SKM-1 treated with dmso at 0.1 percent for 144 hours (cell line): ENCODE measurements at regions not wholly inside any gene's neighbourhood (a gene's known extent, or its start where the extent isn't known, plus 50 kb on each side); places are given as distances from the start of the nearest gene placed in this dataset.
"Not testable (repeated sequence)": the region's sequence is repeated elsewhere in the genome, so short reads cannot be mapped to it uniquely, and the experiment has no call there.

Experiments used
- DNase-seq: peaks from one replicate; lab custom pipeline; 2025; ENCODE audit not compliant: unreplicated experiment; lab: John Stamatoyannopoulos, UW

GRCh38 chr9:135375001-135375400 lies 104.6 kb upstream of the PPP1R26 start:
- no peak for DNase-seq

DNA sequence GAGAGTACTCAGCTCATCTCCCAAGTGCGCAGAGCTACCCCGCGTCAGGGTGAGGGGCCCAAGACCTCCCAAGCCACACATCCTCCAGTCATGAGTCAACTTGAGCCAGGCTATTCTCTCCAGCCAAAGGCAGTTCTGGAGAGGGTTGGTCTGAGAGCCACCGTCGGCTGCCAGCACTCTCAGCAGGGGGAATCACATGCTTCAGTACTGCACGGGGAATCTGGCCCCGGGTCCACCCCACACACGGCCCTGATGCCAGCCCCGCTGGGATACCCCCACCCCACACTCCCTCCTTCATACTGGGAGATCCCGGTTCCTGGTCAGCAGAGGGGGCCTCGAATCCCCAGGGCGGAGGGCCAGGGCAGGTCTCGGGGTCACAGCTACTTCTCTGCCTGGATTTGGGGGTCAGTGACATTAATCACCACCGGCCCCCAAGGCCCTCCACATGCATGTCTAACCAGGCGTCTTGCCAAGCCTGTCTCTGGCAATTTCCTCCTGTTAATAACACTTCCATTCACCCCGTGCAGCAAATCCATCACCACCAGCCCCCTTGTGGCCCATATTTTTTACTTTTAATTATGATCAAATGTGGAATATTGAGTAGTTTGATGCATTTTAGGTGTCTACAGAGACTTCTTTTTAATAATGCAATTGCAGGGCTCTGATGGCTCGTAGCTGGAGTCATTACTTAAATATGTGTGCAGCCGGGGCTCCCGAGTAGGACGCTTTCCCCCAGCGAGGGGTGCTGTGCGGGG lies 102.9 kb upstream of the PPP1R26 start:
- DNase-seq: no peak

DNA sequence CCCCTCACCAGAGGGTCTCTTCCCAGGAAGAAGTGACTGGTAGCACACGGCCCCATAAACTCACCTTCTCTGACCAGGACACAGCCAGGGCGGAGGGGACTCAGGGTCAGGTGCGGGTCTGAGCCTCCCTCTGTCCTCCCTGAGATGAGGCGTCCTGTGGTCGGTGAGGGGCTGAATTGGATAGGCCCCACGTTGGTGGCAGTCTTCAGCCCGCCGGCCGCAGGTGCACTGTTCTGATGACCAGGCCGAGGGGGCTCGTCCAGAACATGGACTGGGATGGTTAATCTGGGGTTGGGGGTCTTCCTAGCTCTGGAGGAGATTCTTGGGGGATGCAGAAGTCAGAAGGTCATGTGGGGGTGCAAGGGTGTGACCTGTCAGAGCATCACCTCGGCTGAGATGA lies 102.2 kb upstream of the PPP1R26 start:
- no peak for DNase-seq

GRCh38 chr9:135378751-135379150 lies 100.8 kb upstream of the PPP1R26 start:
- DNase-seq: no peak

DNA sequence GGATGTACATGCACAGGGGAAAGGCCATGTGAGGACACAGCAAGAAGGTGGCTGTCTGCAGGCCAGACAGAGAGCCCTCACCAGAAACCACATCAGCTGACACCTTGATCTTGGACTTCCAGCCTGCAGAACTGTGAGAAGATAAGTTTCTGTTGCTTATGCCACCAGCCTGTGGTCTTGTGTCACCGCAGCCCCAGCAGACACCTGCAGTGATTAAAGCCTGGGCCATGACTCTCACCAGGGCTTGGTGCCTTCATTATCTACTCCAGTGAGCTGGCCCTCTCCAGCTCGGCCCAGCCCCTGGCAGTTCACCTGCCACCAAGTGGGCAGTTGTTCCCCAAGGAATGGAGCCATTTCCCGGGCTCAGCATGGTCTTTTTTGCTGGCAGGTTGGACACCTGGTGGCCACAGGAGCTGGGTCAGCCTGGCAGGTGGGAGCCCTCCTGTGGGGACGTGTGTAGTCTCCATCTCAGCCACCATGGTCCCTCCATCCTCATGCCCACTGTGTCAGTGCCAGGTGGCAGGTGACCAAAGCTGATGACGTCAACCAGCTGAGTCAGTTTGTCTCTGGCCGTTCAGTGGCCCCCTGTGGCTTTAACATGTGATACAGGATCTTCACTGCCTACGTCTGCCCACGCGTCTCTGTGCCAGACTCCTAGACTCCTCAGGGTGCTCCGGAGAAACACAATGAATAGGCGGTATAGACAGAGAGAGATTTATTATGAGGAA lies 99.9 kb upstream of the PPP1R26 start:
- no peak for DNase-seq

DNA sequence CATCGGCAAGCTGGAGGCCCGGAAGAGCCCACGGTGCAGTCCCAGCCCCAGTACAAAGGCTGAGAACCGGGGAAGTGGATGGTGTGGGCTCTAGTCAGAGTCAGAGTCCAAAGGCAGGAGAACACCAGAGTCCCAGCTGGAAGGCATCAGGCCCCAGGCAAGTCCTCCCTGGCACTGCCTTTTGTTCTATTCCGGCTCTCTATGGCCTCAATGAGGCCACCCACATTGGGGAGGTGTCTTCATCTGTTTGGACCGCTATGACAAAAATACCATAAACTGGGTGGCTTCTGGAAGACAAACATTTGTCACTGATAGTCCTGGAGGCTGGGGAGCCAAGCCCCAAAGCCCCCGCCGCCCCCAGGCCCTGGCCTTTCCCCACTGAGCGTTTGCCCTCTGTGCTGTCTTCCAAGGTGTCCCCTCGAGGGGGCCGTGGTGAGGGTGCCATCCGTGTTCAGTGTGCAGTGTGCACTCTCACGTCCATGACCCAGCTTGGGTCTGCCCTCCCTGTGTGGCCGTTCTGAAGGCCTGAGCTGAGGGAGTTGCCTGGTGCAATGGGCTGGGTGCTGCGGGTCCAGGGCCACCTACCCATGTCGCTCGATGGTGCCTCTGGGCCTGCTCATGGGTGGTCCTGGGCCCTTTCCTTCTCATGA lies 99.1 kb upstream of the PPP1R26 start:
- DNase-seq: no peak

GRCh38 chr9:135381762-135382310 lies 97.7 kb upstream of the PPP1R26 start:
- DNase-seq: no peak

GRCh38 chr9:135384226-135384625 lies 95.4 kb upstream of the PPP1R26 start:
- no peak for DNase-seq

DNA sequence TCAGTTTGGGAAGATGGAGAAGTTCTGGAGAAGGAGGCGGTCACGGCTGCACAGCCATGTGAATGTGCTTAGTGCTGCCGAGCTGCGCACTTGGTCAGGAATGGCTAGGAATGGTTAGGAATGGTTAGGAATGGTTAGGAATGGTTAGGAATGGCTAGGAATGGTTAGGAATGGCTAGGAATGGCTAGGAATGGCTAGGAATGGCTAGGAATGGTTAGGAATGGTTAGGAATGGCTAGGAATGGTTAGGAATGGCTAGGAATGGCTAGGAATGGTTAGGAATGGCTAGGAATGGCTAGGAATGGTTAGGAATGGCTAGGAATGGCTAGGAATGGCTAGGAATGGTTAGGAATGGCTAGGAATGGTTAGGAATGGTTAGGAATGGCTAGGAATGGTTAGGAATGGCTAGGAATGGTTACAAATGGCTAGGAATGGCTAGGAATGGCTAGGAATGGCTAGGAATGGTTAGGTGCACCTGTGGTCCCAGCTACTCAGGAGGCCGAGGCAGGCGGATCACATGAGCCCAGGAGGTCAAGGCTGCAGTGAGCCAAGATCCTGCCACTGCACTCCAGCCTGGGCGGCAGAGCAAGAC lies 94.7 kb upstream of the PPP1R26 start:
- DNase-seq: not testable (repeated sequence)

DNA sequence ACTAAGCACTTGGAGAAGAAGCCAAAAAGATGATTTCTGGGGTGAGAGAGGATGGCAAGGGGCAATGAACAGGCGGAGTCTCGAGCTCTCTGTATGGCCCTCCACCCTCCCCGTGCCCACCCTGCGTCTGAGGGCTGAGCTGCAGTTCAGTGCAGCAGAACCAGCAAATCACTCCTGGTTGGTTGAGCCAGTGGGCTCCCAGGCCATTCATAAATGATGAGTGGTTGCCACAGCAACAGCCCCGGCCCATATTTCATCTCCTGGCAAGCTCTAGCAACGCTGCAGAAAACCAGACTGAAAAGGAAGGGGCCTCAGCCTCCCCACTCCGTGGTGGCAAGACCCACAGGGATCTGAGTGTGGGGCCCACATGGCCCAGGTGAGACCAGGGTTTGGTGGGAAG lies 93.8 kb upstream of the PPP1R26 start:
- DNase-seq: no peak

- DNase-seq: no peak
Observed at GRCh38 chr9:135387976-135388375, 91.6 kb upstream of the PPP1R26 start.

DNA sequence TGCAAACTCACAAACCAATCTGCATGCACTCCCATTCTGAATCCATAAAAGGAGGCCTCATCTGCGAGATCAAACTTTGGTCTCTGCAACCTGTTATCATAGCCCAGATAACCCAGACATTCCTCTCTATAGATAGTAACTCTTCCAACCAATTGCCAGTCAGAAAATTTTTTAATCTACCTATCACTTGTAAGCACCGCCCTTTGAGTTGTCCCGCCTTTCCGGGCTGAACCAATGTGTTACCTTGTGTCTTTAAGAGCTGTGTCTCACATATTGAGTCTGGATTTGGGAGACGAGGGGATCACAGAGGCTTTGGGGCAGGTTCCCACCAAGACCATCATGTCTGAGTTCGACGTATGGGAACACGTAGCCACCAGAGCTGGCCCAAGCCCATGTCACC lies 91.1 kb upstream of the PPP1R26 start:
- DNase-seq: no peak

DNA sequence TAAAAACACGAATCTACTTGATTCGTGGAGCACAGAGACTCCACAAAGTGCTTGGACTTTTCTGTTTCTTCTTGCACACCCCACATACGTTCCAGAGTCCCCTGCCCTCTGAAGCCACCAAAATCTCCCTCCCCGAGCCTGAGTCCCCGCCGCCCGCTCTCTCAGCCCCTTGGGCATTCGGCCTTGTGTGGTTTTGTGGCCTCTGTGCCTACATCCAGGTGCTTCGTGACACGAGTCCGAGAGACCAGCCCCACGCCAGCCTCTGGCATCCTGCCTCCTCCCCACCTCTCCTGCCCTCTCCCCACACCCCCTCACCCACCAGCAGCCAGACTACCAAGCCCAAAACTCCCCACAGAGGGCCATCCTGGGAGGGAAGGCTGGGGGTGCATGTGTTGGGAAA lies 87.8 kb upstream of the PPP1R26 start:
- no peak for DNase-seq

DNA sequence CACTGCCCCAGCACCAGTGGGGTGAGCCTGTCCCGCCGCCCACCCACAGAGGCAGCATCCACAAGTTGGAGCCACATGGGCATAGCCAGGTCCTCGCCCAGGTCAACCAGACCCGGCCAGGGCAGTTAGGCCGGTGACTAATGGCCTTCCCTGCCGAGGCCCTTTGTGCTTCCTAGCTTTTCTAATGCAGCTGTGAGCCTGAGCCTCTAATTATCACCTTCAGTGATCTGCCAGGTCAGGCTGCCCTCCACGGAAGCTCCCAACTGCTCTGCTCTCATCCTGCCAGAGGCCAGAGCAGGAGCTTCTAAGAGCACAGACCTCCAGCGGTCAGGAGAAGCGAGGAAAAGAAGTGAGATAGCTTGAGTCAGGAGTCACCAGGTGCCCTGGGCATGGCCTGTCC lies 87.1 kb upstream of the PPP1R26 start:
- no peak for DNase-seq

GRCh38 chr9:135394131-135394530 lies 85.5 kb upstream of the PPP1R26 start:
- DNase-seq: no peak

DNA sequence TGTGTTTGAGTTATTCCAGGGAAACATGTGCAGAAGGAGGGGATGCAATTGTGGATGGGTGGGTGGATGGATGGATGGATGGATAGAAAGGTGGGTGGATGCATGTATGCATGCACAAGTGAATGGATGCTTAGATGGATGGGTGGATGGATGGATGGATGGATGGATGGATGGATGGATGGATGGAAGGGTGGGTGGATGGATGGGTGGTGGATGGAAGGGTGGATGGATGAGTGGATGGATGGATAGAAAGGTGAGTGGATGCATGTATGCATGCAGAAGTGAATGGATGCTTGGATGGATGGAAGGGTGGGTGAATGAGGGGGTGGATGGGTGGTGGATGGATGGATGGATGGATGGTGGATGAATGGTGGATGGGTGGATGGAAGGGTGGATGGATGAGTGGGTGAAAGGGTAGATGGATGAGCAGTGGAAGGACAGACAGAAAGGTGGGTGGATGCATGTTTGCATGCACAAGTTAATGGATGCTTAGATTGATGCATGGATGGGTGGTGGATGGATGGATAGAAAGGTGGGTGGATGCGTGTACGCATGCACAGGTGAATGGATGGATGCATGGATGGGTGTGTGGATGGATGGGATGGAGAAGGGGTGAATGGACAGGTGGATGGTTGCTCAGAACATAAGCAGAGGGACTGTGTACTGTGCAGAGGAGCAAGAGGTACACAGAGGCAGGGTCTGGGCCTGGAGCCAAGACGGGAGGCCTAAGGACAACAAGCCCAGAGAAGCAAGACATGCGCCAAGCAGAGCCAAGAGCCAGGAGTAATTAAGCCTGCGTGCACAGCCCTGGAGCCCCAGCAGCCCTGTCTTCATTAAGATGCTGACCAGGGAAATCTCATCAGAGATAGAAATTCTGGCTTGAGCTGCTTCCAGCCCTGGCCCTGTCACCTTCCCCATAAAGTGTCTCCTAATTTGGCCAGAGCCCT lies 84.6 kb upstream of the PPP1R26 start:
- DNase-seq: no peak

DNA sequence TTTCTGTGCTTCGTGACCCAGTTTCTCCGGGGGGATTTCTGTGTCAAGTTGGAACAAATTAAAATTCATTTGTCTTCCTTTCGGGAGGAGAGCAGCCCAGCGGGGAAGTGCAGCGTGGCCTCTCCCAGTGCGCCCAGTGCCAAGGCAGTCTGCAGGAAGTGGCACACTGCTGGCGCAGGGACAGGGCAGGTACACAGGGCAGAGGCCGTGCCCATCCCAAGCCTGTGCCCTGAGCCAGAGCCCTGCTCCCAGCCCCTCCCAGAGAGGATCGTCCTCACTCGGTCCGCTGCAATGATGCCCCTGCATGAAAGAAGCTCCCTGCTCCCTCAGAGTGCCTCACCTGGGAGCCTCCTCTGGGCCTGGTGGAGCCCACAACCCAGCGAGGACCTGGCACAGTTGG lies 82.4 kb upstream of the PPP1R26 start:
- DNase-seq: no peak

GRCh38 chr9:135399000-135399649 lies 80.5 kb upstream of the PPP1R26 start:
- no peak for DNase-seq

GRCh38 chr9:135400496-135400895 lies 79.1 kb upstream of the PPP1R26 start:
- no peak for DNase-seq

GRCh38 chr9:135401218-135401617 lies 78.4 kb upstream of the PPP1R26 start:
- DNase-seq: no peak
